ENCODE measurements at regions not wholly inside any gene's neighbourhood (a gene's known extent, or its start where the extent isn't known, plus 50 kb on each side); places are given as distances from the start of the nearest gene placed in this dataset.
"Not testable (repeated sequence)": the region's sequence is repeated elsewhere in the genome, so short reads cannot be mapped to it uniquely, and the experiment has no call there.

DNA sequence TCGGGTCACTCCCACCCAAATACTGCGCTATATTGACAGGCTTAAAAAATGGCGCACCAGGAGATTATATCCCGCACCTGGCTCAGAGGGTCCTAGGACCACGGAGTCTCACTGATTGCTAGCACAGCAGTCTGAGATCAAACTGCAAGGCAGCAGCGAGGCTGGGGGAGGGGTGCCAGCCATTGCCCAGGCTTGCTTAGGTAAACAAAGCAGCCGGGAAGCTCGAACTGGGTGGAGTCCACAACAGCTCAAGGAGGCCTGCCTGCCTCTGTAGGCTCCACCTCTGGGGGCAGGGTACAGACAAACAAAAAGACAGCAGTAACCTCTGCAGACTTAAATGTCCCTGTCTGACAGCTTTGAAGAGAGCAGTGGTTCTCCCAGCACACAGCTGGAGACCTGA, 2277.3 kb upstream of the ACO1 start:
- not testable (repeated sequence) for H3K9ac ChIP-seq (ENCODE audit: low read length); H3K14ac ChIP-seq (ENCODE audit: low read length in 2 of 2)
- 93% methylated on average over 6 of the region's 8 CpGs for WGBS

DNA sequence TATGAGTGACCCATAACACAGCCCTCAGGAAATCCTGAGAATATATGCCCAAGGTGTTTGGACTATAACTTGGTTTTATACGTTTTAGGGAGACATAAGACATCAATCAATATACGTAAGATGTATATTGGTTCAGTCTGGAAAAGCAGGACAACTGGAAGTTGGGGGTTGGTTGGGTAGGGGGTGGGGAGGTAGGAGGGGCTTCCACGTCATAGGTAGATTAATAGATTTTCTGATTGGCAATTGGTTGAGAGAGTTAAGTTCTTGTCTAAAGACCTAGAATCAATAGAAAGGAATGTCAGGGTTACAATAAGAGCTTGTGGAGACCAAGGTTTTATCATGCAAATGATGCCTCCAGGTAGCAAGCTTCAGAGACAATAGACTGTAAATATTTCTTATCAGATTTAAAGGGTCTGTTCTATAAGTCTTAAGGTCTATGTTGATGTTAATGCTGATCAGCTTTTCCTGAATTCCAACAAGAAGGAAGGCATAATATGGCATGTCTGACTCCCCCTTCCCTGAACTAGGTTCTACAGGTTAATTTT, 2267.7 kb upstream of the ACO1 start:
- H3K9me3 ChIP-seq (ENCODE audit: control insufficient read depth, low read length): no peaks in the 10 kb centered on the region
- no peak overlapping the region for H3K4me2 ChIP-seq (ENCODE audit: low read length, poor library complexity, severe bottlenecking)
- no peak overlapping the region for H4K91ac ChIP-seq (ENCODE audit: low read length)
- no peak overlapping the region for H2AFZ ChIP-seq (ENCODE audit: low read depth, low read length)
- no peak overlapping the region for H2BK120ac ChIP-seq (ENCODE audit: low read depth, low read length)
- no peak for DNase-seq
- no peak overlapping the region for H3K4me3 ChIP-seq (ENCODE audit: insufficient read depth in 1 of 2, low read depth in 1 of 2, low read length in 2 of 2)
- no peaks in the 10 kb centered on the region for H3K79me1 ChIP-seq (replicated peaks; ENCODE audit: low read length, poor library complexity, severe bottlenecking)
- H2AK5ac ChIP-seq (ENCODE audit: low read length, severe bottlenecking): no peak overlapping the region
- H3K14ac ChIP-seq (ENCODE audit: low read length in 2 of 2): no peak overlapping the region
- WGBS: 74% methylated on average over 3 of the region's 3 CpGs
- H3K9ac ChIP-seq (ENCODE audit: low read length): no peak overlapping the region
- H2BK5ac ChIP-seq (ENCODE audit: low read depth, low read length, poor library complexity, severe bottlenecking): no peak overlapping the region
- H3K27ac ChIP-seq (ENCODE audit: low read length, poor library complexity, severe bottlenecking): no peak overlapping the region
- H3K36me3 ChIP-seq (ENCODE audit: control insufficient read depth in 1 of 2, insufficient read depth in 2 of 2, low read depth in 1 of 2, low read length in 2 of 2): no peaks in the 10 kb centered on the region
- no peak overlapping the region for H2BK15ac ChIP-seq (ENCODE audit: low read depth, poor library complexity, severe bottlenecking)
- no peaks in the 10 kb centered on the region for H3K27me3 ChIP-seq (ENCODE audit: control insufficient read depth in 1 of 2, insufficient read depth in 1 of 2, low read length in 2 of 2)
- H3K23ac ChIP-seq (ENCODE audit: low read length in 2 of 2): no peak overlapping the region
- H4K8ac ChIP-seq (ENCODE audit: low read length): no peak overlapping the region
- no peaks in the 10 kb centered on the region for H3K4me1 ChIP-seq (ENCODE audit: control insufficient read depth, insufficient read depth, low read depth, low read length)
- no peak overlapping the region for H3K4ac ChIP-seq (ENCODE audit: low read depth in 1 of 2, low read length in 2 of 2)
- H2BK12ac ChIP-seq (ENCODE audit: low read length in 2 of 2): no peak overlapping the region
- no peak overlapping the region for H3K18ac ChIP-seq (ENCODE audit: low read depth in 1 of 2, low read length in 2 of 2)

More for the DNA sequence above, 2277.3 kb upstream of the ACO1 start:
- not testable (repeated sequence) for H2AK5ac ChIP-seq (ENCODE audit: low read length, severe bottlenecking); DNase-seq; H4K91ac ChIP-seq (ENCODE audit: low read length); H2BK12ac ChIP-seq (ENCODE audit: low read length in 2 of 2); H3K9me3 ChIP-seq (ENCODE audit: control insufficient read depth, low read length); H4K8ac ChIP-seq (ENCODE audit: low read length); H3K18ac ChIP-seq (ENCODE audit: low read depth in 1 of 2, low read length in 2 of 2); H3K4me2 ChIP-seq (ENCODE audit: low read length, poor library complexity, severe bottlenecking); H3K4me1 ChIP-seq (ENCODE audit: control insufficient read depth, insufficient read depth, low read depth, low read length); H2BK15ac ChIP-seq (ENCODE audit: low read depth, poor library complexity, severe bottlenecking); H3K27me3 ChIP-seq (ENCODE audit: control insufficient read depth in 1 of 2, insufficient read depth in 1 of 2, low read length in 2 of 2); H3K23ac ChIP-seq (ENCODE audit: low read length in 2 of 2); H3K4me3 ChIP-seq (ENCODE audit: insufficient read depth in 1 of 2, low read depth in 1 of 2, low read length in 2 of 2); H3K27ac ChIP-seq (ENCODE audit: low read length, poor library complexity, severe bottlenecking); H2BK5ac ChIP-seq (ENCODE audit: low read depth, low read length, poor library complexity, severe bottlenecking); H3K4ac ChIP-seq (ENCODE audit: low read depth in 1 of 2, low read length in 2 of 2); H3K36me3 ChIP-seq (ENCODE audit: control insufficient read depth in 1 of 2, insufficient read depth in 2 of 2, low read depth in 1 of 2, low read length in 2 of 2); H2AFZ ChIP-seq (ENCODE audit: low read depth, low read length); H2BK120ac ChIP-seq (ENCODE audit: low read depth, low read length); H3K79me1 ChIP-seq (replicated peaks; ENCODE audit: low read length, poor library complexity, severe bottlenecking)

DNA sequence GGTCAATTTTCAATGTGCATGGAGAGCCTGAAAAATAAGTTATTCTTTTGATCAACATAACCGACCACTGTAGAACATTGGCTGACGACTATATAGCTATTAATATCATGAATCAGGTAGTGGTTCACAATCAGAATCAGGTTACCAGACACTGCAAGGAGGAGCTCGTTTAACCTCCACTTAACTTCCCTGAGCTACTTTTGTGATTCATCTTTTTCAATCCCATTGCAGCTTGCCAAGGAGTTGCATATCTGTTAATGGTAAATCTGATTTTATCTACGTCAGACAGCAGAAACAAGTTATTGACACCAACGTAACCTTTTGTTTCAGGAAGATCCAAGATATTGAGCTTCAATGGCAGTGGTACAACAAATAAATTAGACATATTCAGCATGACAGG, 2263.8 kb upstream of the ACO1 start:
- no peak for DNase-seq
- Histone ChIP-seq H2AFZ (ENCODE audit: low read depth, low read length) (no peak overlapping the region), H3K9me3 (ENCODE audit: control insufficient read depth, low read length) (no peaks in the 10 kb centered on the region), H2BK15ac (ENCODE audit: low read depth, poor library complexity, severe bottlenecking) (no peak overlapping the region), H3K4ac (ENCODE audit: low read depth in 1 of 2, low read length in 2 of 2) (no peak overlapping the region), H2BK120ac (ENCODE audit: low read depth, low read length) (no peak overlapping the region), H4K8ac (ENCODE audit: low read length) (no peak overlapping the region), H3K27me3 (ENCODE audit: control insufficient read depth in 1 of 2, insufficient read depth in 1 of 2, low read length in 2 of 2) (no peaks in the 10 kb centered on the region), H3K4me1 (ENCODE audit: control insufficient read depth, insufficient read depth, low read depth, low read length) (no peaks in the 10 kb centered on the region), H3K18ac (ENCODE audit: low read depth in 1 of 2, low read length in 2 of 2) (no peak overlapping the region), H3K4me3 (ENCODE audit: insufficient read depth in 1 of 2, low read depth in 1 of 2, low read length in 2 of 2) (no peak overlapping the region), H4K91ac (ENCODE audit: low read length) (no peak overlapping the region), H3K9ac (ENCODE audit: low read length) (no peak overlapping the region), H3K36me3 (ENCODE audit: control insufficient read depth in 1 of 2, insufficient read depth in 2 of 2, low read depth in 1 of 2, low read length in 2 of 2) (no peaks in the 10 kb centered on the region), H3K4me2 (ENCODE audit: low read length, poor library complexity, severe bottlenecking) (no peak overlapping the region), H3K14ac (ENCODE audit: low read length in 2 of 2) (no peak overlapping the region), H3K27ac (ENCODE audit: low read length, poor library complexity, severe bottlenecking) (no peak overlapping the region), H3K23ac (ENCODE audit: low read length in 2 of 2) (no peak overlapping the region), H3K79me1 (replicated peaks; ENCODE audit: low read length, poor library complexity, severe bottlenecking) (no peaks in the 10 kb centered on the region), H2AK5ac (ENCODE audit: low read length, severe bottlenecking) (no peak overlapping the region), H2BK5ac (ENCODE audit: low read depth, low read length, poor library complexity, severe bottlenecking) (no peak overlapping the region), H2BK12ac (ENCODE audit: low read length in 2 of 2) (no peak overlapping the region)
- 62% methylated on average over 5 of the region's 5 CpGs for WGBS

DNA sequence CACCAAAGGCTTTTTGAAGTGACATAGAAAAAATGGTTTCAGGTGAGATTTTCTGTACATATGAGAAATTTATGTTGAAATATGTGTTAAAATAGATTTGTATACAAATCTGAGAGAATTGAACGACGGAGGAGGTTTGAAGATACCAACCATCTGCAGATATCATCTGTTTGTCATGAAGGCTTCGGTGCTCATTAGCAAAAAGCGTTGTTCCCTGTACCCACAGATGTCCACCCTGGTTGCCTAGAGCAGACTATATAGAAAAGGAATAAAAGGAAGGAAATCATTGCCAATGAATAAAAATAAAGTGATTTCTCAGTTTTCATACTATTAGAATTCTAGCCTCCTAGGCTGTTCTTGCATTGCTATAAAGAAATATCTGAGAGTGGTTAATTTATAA, 2262.8 kb upstream of the ACO1 start:
- H3K14ac ChIP-seq (ENCODE audit: low read length in 2 of 2): no peak overlapping the region
- no peak overlapping the region for H2BK5ac ChIP-seq (ENCODE audit: low read depth, low read length, poor library complexity, severe bottlenecking)
- no peaks in the 10 kb centered on the region for H3K27me3 ChIP-seq (ENCODE audit: control insufficient read depth in 1 of 2, insufficient read depth in 1 of 2, low read length in 2 of 2)
- no peak overlapping the region for H2BK12ac ChIP-seq (ENCODE audit: low read length in 2 of 2)
- H4K91ac ChIP-seq (ENCODE audit: low read length): no peak overlapping the region
- no peak overlapping the region for H3K4ac ChIP-seq (ENCODE audit: low read depth in 1 of 2, low read length in 2 of 2)
- no peak overlapping the region for H3K4me3 ChIP-seq (ENCODE audit: insufficient read depth in 1 of 2, low read depth in 1 of 2, low read length in 2 of 2)
- H3K23ac ChIP-seq (ENCODE audit: low read length in 2 of 2): no peak overlapping the region
- no peak overlapping the region for H3K27ac ChIP-seq (ENCODE audit: low read length, poor library complexity, severe bottlenecking)
- no peak overlapping the region for H2AFZ ChIP-seq (ENCODE audit: low read depth, low read length)
- H3K36me3 ChIP-seq (ENCODE audit: control insufficient read depth in 1 of 2, insufficient read depth in 2 of 2, low read depth in 1 of 2, low read length in 2 of 2): no peaks in the 10 kb centered on the region
- WGBS: 91% methylated on average over 3 of the region's 4 CpGs
- H2BK120ac ChIP-seq (ENCODE audit: low read depth, low read length): no peak overlapping the region
- H4K8ac ChIP-seq (ENCODE audit: low read length): no peak overlapping the region
- H3K9ac ChIP-seq (ENCODE audit: low read length): no peak overlapping the region
- DNase-seq: no peak
- no peak overlapping the region for H2AK5ac ChIP-seq (ENCODE audit: low read length, severe bottlenecking)
- no peak overlapping the region for H3K4me2 ChIP-seq (ENCODE audit: low read length, poor library complexity, severe bottlenecking)
- H3K9me3 ChIP-seq (ENCODE audit: control insufficient read depth, low read length): no peaks in the 10 kb centered on the region
- no peaks in the 10 kb centered on the region for H3K4me1 ChIP-seq (ENCODE audit: control insufficient read depth, insufficient read depth, low read depth, low read length)
- no peak overlapping the region for H3K18ac ChIP-seq (ENCODE audit: low read depth in 1 of 2, low read length in 2 of 2)
- H2BK15ac ChIP-seq (ENCODE audit: low read depth, poor library complexity, severe bottlenecking): no peak overlapping the region
- no peaks in the 10 kb centered on the region for H3K79me1 ChIP-seq (replicated peaks; ENCODE audit: low read length, poor library complexity, severe bottlenecking)
